ENCODE measurements at regions not wholly inside any gene's neighbourhood (a gene's known extent, or its start where the extent isn't known, plus 50 kb on each side); places are given as distances from the start of the nearest gene placed in this dataset.

DNA sequence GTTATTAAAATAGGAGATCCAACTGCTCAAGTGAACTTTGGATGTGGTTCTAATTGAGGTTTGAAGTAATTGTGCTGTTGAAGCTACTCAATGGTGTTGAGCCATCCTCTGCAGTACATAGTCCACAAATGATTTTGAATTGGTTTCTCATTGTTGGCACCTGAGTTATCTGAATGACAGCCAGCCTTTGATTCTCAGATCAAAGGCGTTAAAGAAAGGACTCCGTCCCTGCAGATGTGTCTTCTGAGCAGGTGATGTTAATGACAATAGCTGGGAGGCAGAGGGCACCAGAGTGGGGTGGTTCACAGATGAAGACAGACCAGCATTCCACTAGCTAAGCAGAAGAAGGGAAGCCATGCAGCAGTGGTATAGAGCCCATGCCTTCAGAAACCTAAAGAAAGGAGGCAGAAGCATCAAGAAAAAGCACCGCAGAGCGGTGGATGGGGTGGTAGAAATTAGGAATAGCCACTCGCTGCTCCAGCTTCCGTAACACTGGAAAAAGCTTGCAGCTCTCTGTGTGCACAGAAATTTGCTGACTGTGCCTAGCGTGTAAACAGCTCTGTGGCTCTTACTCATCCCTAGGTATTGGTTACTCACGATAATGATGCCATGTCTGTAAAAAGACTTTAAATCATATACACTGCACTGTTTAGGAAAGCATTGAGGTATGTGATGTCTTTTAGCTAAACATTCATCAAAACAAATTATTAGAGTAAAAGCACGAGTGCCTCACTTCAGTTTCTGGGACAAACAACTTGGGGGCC, 79.2 kb upstream of the CLCN4 start:
- H3K9me3 ChIP-seq (ENCODE audit: control insufficient read depth, low read length): no peaks in the 10 kb centered on the region
- H3K4me1 ChIP-seq (ENCODE audit: control insufficient read depth, insufficient read depth, low read length): no peaks in the 10 kb centered on the region
- WGBS, 2 experiments: 86 to 94% methylated on average over 8 to 9 of the region's 9 CpGs
- no peaks in the 10 kb centered on the region for H3K36me3 ChIP-seq (ENCODE audit: control insufficient read depth, insufficient read depth, low read length)
- H3K27ac ChIP-seq (ENCODE audit: insufficient read depth, low read depth, low read length, poor library complexity, severe bottlenecking): no peak overlapping the region
- H3K4me3 ChIP-seq (ENCODE audit: insufficient read depth, low read depth, low read length): no peak overlapping the region
- no peaks in the 10 kb centered on the region for H3K27me3 ChIP-seq (ENCODE audit: control insufficient read depth, insufficient read depth, low read length, poor library complexity, severe bottlenecking)

DNA sequence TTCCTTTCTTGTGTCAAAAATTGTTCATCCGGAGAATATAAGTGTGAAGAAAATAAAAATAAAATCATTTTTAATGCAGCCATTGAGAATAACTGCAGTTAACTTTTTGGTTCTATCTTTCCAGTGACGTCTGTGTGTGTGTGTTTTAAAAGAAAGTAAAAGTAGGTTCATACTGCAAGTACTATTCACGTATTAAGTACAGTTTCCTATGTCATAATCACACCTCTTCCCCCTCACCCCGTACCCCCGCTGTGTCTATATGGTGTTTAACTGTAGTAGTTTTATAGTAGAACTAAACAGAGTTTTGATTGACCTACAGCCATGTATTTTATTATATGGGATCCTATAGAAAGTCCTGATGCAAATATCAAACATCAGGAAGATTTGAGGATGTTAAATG, 78.5 kb upstream of the CLCN4 start:
- Histone ChIP-seq H3K4me3 (ENCODE audit: insufficient read depth, low read depth, low read length) (no peak overlapping the region), H3K36me3 (ENCODE audit: control insufficient read depth, insufficient read depth, low read length) (no peaks in the 10 kb centered on the region), H3K9me3 (ENCODE audit: control insufficient read depth, low read length) (no peaks in the 10 kb centered on the region), H3K27ac (ENCODE audit: insufficient read depth, low read depth, low read length, poor library complexity, severe bottlenecking) (no peak overlapping the region), H3K27me3 (ENCODE audit: control insufficient read depth, insufficient read depth, low read length, poor library complexity, severe bottlenecking) (no peaks in the 10 kb centered on the region), H3K4me1 (ENCODE audit: control insufficient read depth, insufficient read depth, low read length) (no peaks in the 10 kb centered on the region)
- 80% methylated on average over 1 of the region's 5 CpGs; no CpG with 5 or more reads in 1 of the 2 experiments for WGBS, 2 experiments

DNA sequence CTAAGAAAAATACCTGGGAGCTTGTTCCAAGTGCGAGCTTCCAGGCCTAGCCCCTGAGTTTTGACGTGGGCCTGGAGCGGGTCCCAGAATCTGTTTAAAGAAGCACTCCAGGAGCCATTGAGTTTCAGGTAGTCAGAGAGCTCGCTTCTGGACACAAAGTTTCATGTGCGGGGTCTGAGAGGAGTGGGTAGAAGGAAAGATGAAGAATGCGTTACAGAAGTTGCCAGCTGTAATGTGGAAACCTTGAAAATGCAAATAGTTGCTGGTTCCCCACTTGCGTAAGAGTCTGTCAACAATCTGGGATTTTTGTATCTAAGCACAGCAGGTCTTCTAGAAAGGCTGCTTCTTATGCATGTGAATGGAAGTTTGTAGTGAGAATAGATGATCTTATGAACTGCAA, 77.5 kb upstream of the CLCN4 start:
- no peaks in the 10 kb centered on the region for H3K36me3 ChIP-seq (ENCODE audit: control insufficient read depth, insufficient read depth, low read length)
- WGBS, 2 experiments: 79 to 86% methylated on average over 7 of the region's 7 CpGs
- H3K27me3 ChIP-seq (ENCODE audit: control insufficient read depth, insufficient read depth, low read length, poor library complexity, severe bottlenecking): no peaks in the 10 kb centered on the region
- no peaks in the 10 kb centered on the region for H3K9me3 ChIP-seq (ENCODE audit: control insufficient read depth, low read length)
- H3K27ac ChIP-seq (ENCODE audit: insufficient read depth, low read depth, low read length, poor library complexity, severe bottlenecking): no peak overlapping the region
- H3K4me3 ChIP-seq (ENCODE audit: insufficient read depth, low read depth, low read length): no peak overlapping the region
- H3K4me1 ChIP-seq (ENCODE audit: control insufficient read depth, insufficient read depth, low read length): no peaks in the 10 kb centered on the region

DNA sequence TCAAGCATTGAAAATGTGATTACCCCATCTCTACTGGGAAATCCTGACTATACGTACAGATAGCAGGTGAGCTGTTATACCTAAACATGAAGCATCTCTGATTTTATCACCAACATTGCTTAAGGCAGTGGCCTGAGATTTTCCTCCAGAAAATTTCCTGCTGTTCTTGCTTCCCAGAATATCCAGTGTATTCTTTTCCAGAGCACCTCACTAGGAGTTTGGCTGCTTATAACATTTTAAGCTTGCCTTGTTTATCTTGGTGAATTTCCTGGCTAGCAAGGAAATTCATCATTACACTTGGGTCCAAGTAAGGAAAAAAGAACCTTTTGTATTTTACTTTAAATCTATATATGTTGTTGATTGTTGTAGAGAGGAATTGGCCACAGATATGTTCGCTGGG, 73.0 kb upstream of the CLCN4 start:
- Histone ChIP-seq H3K4me3 (ENCODE audit: insufficient read depth, low read depth, low read length) (no peak overlapping the region), H3K4me1 (ENCODE audit: control insufficient read depth, insufficient read depth, low read length) (no peaks in the 10 kb centered on the region), H3K36me3 (ENCODE audit: control insufficient read depth, insufficient read depth, low read length) (no peaks in the 10 kb centered on the region), H3K27me3 (ENCODE audit: control insufficient read depth, insufficient read depth, low read length, poor library complexity, severe bottlenecking) (no peaks in the 10 kb centered on the region), H3K27ac (ENCODE audit: insufficient read depth, low read depth, low read length, poor library complexity, severe bottlenecking) (no peak overlapping the region), H3K9me3 (ENCODE audit: control insufficient read depth, low read length) (no peaks in the 10 kb centered on the region)
- 88 to 94% methylated on average over 1 to 2 of the region's 2 CpGs for WGBS, 2 experiments

DNA sequence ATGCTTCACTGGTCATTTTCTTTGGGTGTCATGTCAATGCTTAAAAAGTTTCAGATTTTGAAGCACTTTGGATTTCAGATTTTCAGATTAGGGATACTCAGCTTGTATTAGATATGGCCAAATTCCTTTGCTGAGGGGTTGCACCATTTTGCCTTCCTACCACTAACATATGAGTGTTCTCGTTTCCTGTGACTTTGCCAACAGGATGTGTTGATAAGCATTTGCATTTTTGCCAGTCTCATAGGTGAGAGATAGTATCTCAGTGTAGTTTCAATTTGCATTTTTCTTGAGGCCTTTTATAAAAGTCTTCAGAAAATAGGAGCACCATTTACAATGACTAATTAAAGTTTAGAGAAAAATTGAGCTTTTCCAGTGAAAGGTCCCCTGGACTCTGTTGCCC, 71.6 kb upstream of the CLCN4 start:
- H3K27me3 ChIP-seq (ENCODE audit: control insufficient read depth, insufficient read depth, low read length, poor library complexity, severe bottlenecking): no peaks in the 10 kb centered on the region
- no peak overlapping the region for H3K27ac ChIP-seq (ENCODE audit: insufficient read depth, low read depth, low read length, poor library complexity, severe bottlenecking)
- 100% methylated on average over 1 of the region's 1 CpG; no CpG with 5 or more reads in 1 of the 2 experiments for WGBS, 2 experiments
- no peak overlapping the region for H3K4me3 ChIP-seq (ENCODE audit: insufficient read depth, low read depth, low read length)
- H3K36me3 ChIP-seq (ENCODE audit: control insufficient read depth, insufficient read depth, low read length): no peaks in the 10 kb centered on the region
- H3K4me1 ChIP-seq (ENCODE audit: control insufficient read depth, insufficient read depth, low read length): no peaks in the 10 kb centered on the region
- H3K9me3 ChIP-seq (ENCODE audit: control insufficient read depth, low read length): no peaks in the 10 kb centered on the region

DNA sequence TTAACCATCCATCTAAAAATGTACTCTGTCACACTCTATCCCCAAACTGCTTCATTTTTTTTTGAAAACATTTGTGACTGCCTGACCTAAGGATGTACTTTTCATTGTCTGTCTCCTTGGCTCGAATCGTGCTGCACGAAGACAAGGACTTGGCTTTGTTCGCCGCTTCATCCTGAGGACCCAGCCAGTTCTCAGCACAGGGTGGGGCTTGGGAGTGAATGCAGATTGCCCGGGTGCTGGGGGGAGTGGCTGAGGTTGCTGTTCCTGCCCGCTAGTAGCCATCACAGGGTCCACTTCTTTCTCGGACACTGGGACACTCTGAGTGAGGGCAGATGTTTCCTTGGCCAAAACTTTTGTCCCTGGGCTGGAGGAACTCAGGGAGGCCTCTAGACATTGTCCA, 70.1 kb upstream of the CLCN4 start:
- Histone ChIP-seq H3K9me3 (ENCODE audit: control insufficient read depth, low read length) (no peaks in the 10 kb centered on the region), H3K4me3 (ENCODE audit: insufficient read depth, low read depth, low read length) (no peak overlapping the region), H3K27me3 (ENCODE audit: control insufficient read depth, insufficient read depth, low read length, poor library complexity, severe bottlenecking) (no peaks in the 10 kb centered on the region), H3K27ac (ENCODE audit: insufficient read depth, low read depth, low read length, poor library complexity, severe bottlenecking) (no peak overlapping the region), H3K4me1 (ENCODE audit: control insufficient read depth, insufficient read depth, low read length) (no peaks in the 10 kb centered on the region), H3K36me3 (ENCODE audit: control insufficient read depth, insufficient read depth, low read length) (no peaks in the 10 kb centered on the region)
- WGBS, 2 experiments: 90 to 93% methylated on average over 8 of the region's 8 CpGs

DNA sequence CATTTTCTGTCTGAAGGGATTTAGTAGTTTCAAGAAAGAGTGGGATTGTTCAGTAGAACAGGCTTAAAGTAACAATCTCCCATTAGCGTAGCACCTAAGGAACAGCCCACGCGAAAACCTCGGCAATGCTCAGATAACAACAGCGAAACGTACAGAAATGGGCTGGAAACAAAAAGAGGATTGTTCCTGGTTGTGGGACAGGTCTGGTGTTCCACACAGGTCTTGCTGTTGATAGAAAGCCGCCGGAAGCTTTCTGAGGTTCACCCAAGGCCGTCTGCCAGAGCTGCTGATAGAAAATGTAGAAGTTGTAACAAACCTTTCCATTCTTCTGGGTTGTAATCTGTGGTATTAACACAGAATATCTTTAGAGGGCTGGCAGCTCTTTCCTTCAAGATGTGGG, 69.4 kb upstream of the CLCN4 start:
- H3K27me3 ChIP-seq (ENCODE audit: control insufficient read depth, insufficient read depth, low read length, poor library complexity, severe bottlenecking): no peaks in the 10 kb centered on the region
- no peaks in the 10 kb centered on the region for H3K36me3 ChIP-seq (ENCODE audit: control insufficient read depth, insufficient read depth, low read length)
- H3K27ac ChIP-seq (ENCODE audit: insufficient read depth, low read depth, low read length, poor library complexity, severe bottlenecking): no peak overlapping the region
- WGBS, 2 experiments: 96 to 99% methylated on average over 9 of the region's 9 CpGs
- no peak overlapping the region for H3K4me3 ChIP-seq (ENCODE audit: insufficient read depth, low read depth, low read length)
- H3K9me3 ChIP-seq (ENCODE audit: control insufficient read depth, low read length): no peaks in the 10 kb centered on the region
- no peaks in the 10 kb centered on the region for H3K4me1 ChIP-seq (ENCODE audit: control insufficient read depth, insufficient read depth, low read length)

DNA sequence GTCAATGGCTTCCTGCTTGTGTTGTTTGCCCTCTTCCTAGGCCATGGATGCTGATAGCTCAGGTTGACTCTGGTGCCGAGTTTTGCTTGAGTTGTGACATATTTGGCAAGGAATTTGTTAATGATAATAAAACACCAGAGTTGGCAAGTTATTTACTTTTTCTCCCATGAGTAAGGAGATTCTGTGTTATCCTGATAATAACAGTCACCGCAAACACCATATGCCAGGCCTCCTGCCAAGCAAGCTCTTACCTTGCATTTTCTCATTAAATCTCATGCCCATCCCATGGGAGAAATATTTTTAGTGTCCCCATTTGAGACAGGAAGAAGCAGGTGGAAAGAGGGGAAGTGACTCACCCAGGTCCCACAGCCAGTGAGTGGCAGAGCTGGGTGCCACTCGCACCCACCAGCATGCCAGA, 67.4 kb upstream of the CLCN4 start:
- 90 to 100% methylated on average over 2 of the region's 3 CpGs for WGBS, 2 experiments

DNA sequence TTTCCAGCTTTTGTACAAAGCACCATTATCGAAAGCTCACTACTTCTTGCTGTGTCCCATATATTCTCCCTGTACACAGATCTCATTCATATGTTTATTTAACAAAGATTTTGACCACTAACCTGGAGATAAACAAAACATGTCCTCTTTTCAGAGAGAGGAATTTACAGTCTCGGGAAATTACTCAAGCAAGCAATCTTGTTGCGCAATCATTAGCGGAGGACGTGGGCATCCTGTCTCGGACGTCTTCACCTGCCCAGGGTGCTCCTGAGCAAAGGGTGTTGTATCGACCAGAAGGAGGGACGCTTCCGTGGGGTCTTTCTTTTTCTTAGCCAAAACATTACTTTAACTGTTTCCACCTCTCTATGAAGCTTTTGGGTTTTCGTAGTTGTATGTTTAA, 66.5 kb upstream of the CLCN4 start:
- H3K4me1 ChIP-seq (ENCODE audit: control insufficient read depth, insufficient read depth, low read length): no peaks in the 10 kb centered on the region
- 96 to 98% methylated on average over 8 of the region's 11 CpGs for WGBS, 2 experiments
- H3K36me3 ChIP-seq (ENCODE audit: control insufficient read depth, insufficient read depth, low read length): peaks cover 7% of the 10 kb centered on the region

More for the DNA sequence above, 67.4 kb upstream of the CLCN4 start:
- no peak overlapping the region for H3K27ac ChIP-seq (ENCODE audit: insufficient read depth, low read depth, low read length, poor library complexity, severe bottlenecking)
- no peaks in the 10 kb centered on the region for H3K27me3 ChIP-seq (ENCODE audit: control insufficient read depth, insufficient read depth, low read length, poor library complexity, severe bottlenecking)
- no peaks in the 10 kb centered on the region for H3K4me1 ChIP-seq (ENCODE audit: control insufficient read depth, insufficient read depth, low read length)
- no peak overlapping the region for H3K4me3 ChIP-seq (ENCODE audit: insufficient read depth, low read depth, low read length)
- H3K36me3 ChIP-seq (ENCODE audit: control insufficient read depth, insufficient read depth, low read length): peaks cover 7% of the 10 kb centered on the region
- H3K9me3 ChIP-seq (ENCODE audit: control insufficient read depth, low read length): no peaks in the 10 kb centered on the region

DNA sequence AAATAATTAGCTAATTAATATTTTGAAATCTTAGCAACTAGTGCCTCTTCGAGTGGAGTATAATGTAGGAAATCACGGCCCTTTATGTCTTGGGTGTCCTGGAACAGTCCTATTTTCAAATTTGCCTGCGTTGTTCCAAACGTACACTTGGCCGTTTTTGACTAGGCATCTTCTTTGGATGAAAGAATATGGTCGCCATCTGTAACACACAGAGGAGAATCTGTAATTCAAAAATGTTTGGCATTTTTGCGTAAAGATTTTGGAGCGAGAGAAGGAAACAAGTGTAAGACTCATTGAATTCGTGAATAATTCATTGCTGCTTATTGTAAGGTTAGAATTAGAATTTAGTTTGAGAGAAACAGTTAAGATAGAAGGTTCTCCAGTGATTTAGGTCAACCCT, 61.5 kb upstream of the CLCN4 start:
- WGBS, 2 experiments: 98 to 100% methylated on average over 9 of the region's 9 CpGs
- H3K36me3 ChIP-seq (ENCODE audit: control insufficient read depth, insufficient read depth, low read length): peaks cover 7% of the 10 kb centered on the region
- no peak overlapping the region for H3K4me3 ChIP-seq (ENCODE audit: insufficient read depth, low read depth, low read length)

More for the DNA sequence above, 66.5 kb upstream of the CLCN4 start:
- Histone ChIP-seq H3K4me3 (ENCODE audit: insufficient read depth, low read depth, low read length) (no peak overlapping the region), H3K9me3 (ENCODE audit: control insufficient read depth, low read length) (no peaks in the 10 kb centered on the region), H3K27me3 (ENCODE audit: control insufficient read depth, insufficient read depth, low read length, poor library complexity, severe bottlenecking) (no peaks in the 10 kb centered on the region), H3K27ac (ENCODE audit: insufficient read depth, low read depth, low read length, poor library complexity, severe bottlenecking) (no peak overlapping the region)

More for the DNA sequence above, 61.5 kb upstream of the CLCN4 start:
- H3K27ac ChIP-seq (ENCODE audit: insufficient read depth, low read depth, low read length, poor library complexity, severe bottlenecking): no peak overlapping the region
- no peaks in the 10 kb centered on the region for H3K4me1 ChIP-seq (ENCODE audit: control insufficient read depth, insufficient read depth, low read length)
- H3K27me3 ChIP-seq (ENCODE audit: control insufficient read depth, insufficient read depth, low read length, poor library complexity, severe bottlenecking): no peaks in the 10 kb centered on the region
- H3K9me3 ChIP-seq (ENCODE audit: control insufficient read depth, low read length): no peaks in the 10 kb centered on the region

All from ectodermal cell (in vitro differentiated cells).